ENCODE measurements at regions not wholly inside any gene's neighbourhood (a gene's known extent, or its start where the extent isn't known, plus 50 kb on each side); places are given as distances from the start of the nearest gene placed in this dataset.

DNA sequence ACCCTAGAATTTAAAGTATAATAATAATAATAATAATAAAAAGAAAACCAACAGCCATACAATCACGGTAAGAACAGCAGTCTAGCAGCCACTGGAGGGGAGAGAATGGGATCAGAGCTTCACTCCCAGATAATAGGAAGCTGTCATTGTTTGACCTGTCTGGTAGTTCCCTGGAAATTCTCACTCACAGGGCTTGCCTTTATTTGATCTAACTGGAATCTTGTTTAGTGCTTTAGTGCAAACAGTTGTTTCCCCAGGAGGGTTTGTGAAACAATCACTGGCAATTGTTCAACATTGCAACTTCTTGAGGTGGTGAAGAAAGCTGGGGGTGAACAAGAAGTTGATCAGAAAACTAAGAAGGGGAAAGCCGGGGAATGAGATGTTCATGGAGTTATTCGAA, 68.7 kb upstream of the PTCSC3 start:
- TF ChIP-seq, protein P1, sequence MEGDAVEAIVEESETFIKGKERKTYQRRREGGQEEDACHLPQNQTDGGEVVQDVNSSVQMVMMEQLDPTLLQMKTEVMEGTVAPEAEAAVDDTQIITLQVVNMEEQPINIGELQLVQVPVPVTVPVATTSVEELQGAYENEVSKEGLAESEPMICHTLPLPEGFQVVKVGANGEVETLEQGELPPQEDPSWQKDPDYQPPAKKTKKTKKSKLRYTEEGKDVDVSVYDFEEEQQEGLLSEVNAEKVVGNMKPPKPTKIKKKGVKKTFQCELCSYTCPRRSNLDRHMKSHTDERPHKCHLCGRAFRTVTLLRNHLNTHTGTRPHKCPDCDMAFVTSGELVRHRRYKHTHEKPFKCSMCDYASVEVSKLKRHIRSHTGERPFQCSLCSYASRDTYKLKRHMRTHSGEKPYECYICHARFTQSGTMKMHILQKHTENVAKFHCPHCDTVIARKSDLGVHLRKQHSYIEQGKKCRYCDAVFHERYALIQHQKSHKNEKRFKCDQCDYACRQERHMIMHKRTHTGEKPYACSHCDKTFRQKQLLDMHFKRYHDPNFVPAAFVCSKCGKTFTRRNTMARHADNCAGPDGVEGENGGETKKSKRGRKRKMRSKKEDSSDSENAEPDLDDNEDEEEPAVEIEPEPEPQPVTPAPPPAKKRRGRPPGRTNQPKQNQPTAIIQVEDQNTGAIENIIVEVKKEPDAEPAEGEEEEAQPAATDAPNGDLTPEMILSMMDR (IDR thresholded peaks at IDR 0.05) = no peak
- TF ChIP-seq ZFX (IDR thresholded peaks at IDR 0.05; ENCODE audit: borderline replicate concordance) = no peak
